Hepatocyte (in vitro differentiated cells): ENCODE measurements at regions not wholly inside any gene's neighbourhood (a gene's known extent, or its start where the extent isn't known, plus 50 kb on each side); places are given as distances from the start of the nearest gene placed in this dataset.
A peak's percentile ranks its signal among the peaks of the same experiment; 100 is the strongest.

Experiments used
- DNase-seq: peaks from one replicate; pipeline ENCODE4 v3.0.0-alpha.2; 2016; ENCODE audit warnings: low spot score
- H2AFZ ChIP-seq: fragments of 200-600 bp; sonication (generic); 2 replicates; pipeline ENCODE4 v1.6.0; 2016; ENCODE audit warnings: antibody characterized with exemption, mild to moderate bottlenecking
- H3K27ac ChIP-seq: fragments of 200-600 bp; sonication (generic); 2 replicates; pipeline ENCODE4 v1.5.1; 2016; ENCODE audit warnings: mild to moderate bottlenecking
- H3K27me3 ChIP-seq: fragments of 200-600 bp; sonication (generic); 2 replicates; pipeline ENCODE4 v1.6.1; 2016
- H3K36me3 ChIP-seq: fragments of 200-600 bp; sonication (generic); replicated peaks from 2 replicates; pipeline ENCODE4 v1.5.1; 2016; ENCODE audit warnings: low read depth; ENCODE audit not compliant: insufficient read depth
- H3K4me1 ChIP-seq: fragments of 200-600 bp; sonication (generic); 2 replicates; pipeline ENCODE4 v1.5.1; 2016; ENCODE audit warnings: mild to moderate bottlenecking, moderate library complexity; ENCODE audit not compliant: insufficient read depth
- H3K4me2 ChIP-seq: fragments of 200-600 bp; sonication (generic); 2 replicates; pipeline ENCODE4 v1.6.0; 2016
- H3K4me3 ChIP-seq: fragments of 200-600 bp; sonication (generic); 2 replicates; pipeline ENCODE4 v1.5.1; 2016; ENCODE audit warnings: mild to moderate bottlenecking
- H3K79me2 ChIP-seq: fragments of 200-600 bp; sonication (generic); 2 replicates; pipeline ENCODE4 v1.6.0; 2017; ENCODE audit warnings: mild to moderate bottlenecking
- H3K9me2 ChIP-seq: fragments of 200-600 bp; sonication (generic); replicated peaks from 2 replicates; pipeline ENCODE4 v1.6.0; 2017; ENCODE audit warnings: mild to moderate bottlenecking; ENCODE audit not compliant: insufficient read depth
- H3K9me3 ChIP-seq: fragments of 200-600 bp; sonication (generic); 2 replicates; pipeline ENCODE4 v1.5.1; 2016; ENCODE audit warnings: low read depth, mild to moderate bottlenecking
- H4K20me1 ChIP-seq: fragments of 200-600 bp; sonication (generic); 2 replicates; pipeline ENCODE4 v1.6.0; 2016; ENCODE audit warnings: mild to moderate bottlenecking; ENCODE audit not compliant: insufficient read depth, poor library complexity, severe bottlenecking
- EZH2 ChIP-seq: fragments of 200-600 bp; sonication (generic); IDR thresholded peaks from 2 replicates; pipeline ENCODE4 v1.6.1; 2016; ENCODE audit warnings: antibody characterized with exemption, mild to moderate bottlenecking, borderline replicate concordance
- EZH2phosphoT487 ChIP-seq: fragments of 200-600 bp; sonication (generic); IDR thresholded peaks from one replicate; pipeline ENCODE4 v1.6.1; 2018; ENCODE audit warnings: antibody characterized with exemption, mild to moderate bottlenecking, low read depth, moderate library complexity; ENCODE audit not compliant: unreplicated experiment, severe bottlenecking
- WGBS: methylation state at CpG from one replicate; pipeline ENCODE4 v1.1.6; 2016; ENCODE audit warnings: low lambda C conversion rate; ENCODE audit errors: missing lambda C conversion rate; 5-methylcytosine and 5-hydroxymethylcytosine counted together
- TF ChIP-seq, protein P1 (sequence below): fragments of 200-600 bp; sonication (generic); IDR thresholded peaks from 2 replicates; pipeline ENCODE4 v1.5.1; 2016; ENCODE audit warnings: antibody characterized with exemption, mild to moderate bottlenecking; ENCODE audit not compliant: poor library complexity

GRCh38 chr9:99356512-99356971 lies 134.5 kb downstream of the SEC61B start:
- no peak overlapping the region for H3K27ac ChIP-seq
- H4K20me1 ChIP-seq: no peaks in the 10 kb centered on the region
- H3K4me3 ChIP-seq: no peak overlapping the region
- no peaks in the 10 kb centered on the region for H3K4me1 ChIP-seq
- DNase-seq: no peak
- H3K79me2 ChIP-seq: no peaks in the 10 kb centered on the region
- peaks cover 27% of the 10 kb centered on the region for H3K27me3 ChIP-seq
- H2AFZ ChIP-seq: no peak overlapping the region
- no peaks in the 10 kb centered on the region for H3K36me3 ChIP-seq
- H3K4me2 ChIP-seq: no peak overlapping the region
- WGBS: 86% methylated on average over 5 of the region's 5 CpGs
- no peak for TF ChIP-seq EZH2phosphoT487
- TF ChIP-seq EZH2: no peak
- TF ChIP-seq, protein P1, sequence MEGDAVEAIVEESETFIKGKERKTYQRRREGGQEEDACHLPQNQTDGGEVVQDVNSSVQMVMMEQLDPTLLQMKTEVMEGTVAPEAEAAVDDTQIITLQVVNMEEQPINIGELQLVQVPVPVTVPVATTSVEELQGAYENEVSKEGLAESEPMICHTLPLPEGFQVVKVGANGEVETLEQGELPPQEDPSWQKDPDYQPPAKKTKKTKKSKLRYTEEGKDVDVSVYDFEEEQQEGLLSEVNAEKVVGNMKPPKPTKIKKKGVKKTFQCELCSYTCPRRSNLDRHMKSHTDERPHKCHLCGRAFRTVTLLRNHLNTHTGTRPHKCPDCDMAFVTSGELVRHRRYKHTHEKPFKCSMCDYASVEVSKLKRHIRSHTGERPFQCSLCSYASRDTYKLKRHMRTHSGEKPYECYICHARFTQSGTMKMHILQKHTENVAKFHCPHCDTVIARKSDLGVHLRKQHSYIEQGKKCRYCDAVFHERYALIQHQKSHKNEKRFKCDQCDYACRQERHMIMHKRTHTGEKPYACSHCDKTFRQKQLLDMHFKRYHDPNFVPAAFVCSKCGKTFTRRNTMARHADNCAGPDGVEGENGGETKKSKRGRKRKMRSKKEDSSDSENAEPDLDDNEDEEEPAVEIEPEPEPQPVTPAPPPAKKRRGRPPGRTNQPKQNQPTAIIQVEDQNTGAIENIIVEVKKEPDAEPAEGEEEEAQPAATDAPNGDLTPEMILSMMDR: no peak
- no peaks in the 10 kb centered on the region for H3K9me2 ChIP-seq
- no peaks in the 10 kb centered on the region for H3K9me3 ChIP-seq

GRCh38 chr9:99357575-99357974 lies 135.5 kb downstream of the SEC61B start:
- Histone ChIP-seq H2AFZ (no peak overlapping the region), H3K4me1 (no peaks in the 10 kb centered on the region), H3K79me2 (no peaks in the 10 kb centered on the region), H3K4me3 (no peak overlapping the region), H4K20me1 (no peaks in the 10 kb centered on the region), H3K9me3 (no peaks in the 10 kb centered on the region), H3K4me2 (no peak overlapping the region), H3K27me3 (peaks cover 33% of the 10 kb centered on the region), H3K27ac (no peak overlapping the region), H3K36me3 (no peaks in the 10 kb centered on the region), H3K9me2 (no peaks in the 10 kb centered on the region)
- peak; percentile 36 for DNase-seq
- WGBS: 61% methylated on average over 6 of the region's 6 CpGs
- TF ChIP-seq, protein P1: no peak
- TF ChIP-seq EZH2phosphoT487 (no peak), EZH2 (no peak)

GRCh38 chr9:99358668-99359067 lies 136.6 kb downstream of the SEC61B start:
- WGBS: 90% methylated on average over 7 of the region's 7 CpGs
- DNase-seq: no peak
- TF ChIP-seq EZH2phosphoT487 (no peak), EZH2 (no peak)
- TF ChIP-seq, protein P1: no peak
- Histone ChIP-seq H4K20me1 (no peaks in the 10 kb centered on the region), H3K4me3 (no peak overlapping the region), H3K79me2 (no peaks in the 10 kb centered on the region), H3K9me3 (no peaks in the 10 kb centered on the region), H2AFZ (no peak overlapping the region), H3K4me1 (no peaks in the 10 kb centered on the region), H3K4me2 (no peak overlapping the region), H3K9me2 (no peaks in the 10 kb centered on the region), H3K27me3 (peaks cover 33% of the 10 kb centered on the region), H3K27ac (no peak overlapping the region), H3K36me3 (no peaks in the 10 kb centered on the region)

GRCh38 chr9:99359336-99359735 lies 137.3 kb downstream of the SEC61B start:
- H3K4me3 ChIP-seq: no peak overlapping the region
- WGBS: 27% methylated on average over 10 of the region's 10 CpGs
- H3K36me3 ChIP-seq: no peaks in the 10 kb centered on the region
- no peaks in the 10 kb centered on the region for H3K9me2 ChIP-seq
- no peaks in the 10 kb centered on the region for H3K4me1 ChIP-seq
- no peaks in the 10 kb centered on the region for H3K9me3 ChIP-seq
- H3K4me2 ChIP-seq: no peak overlapping the region
- H3K79me2 ChIP-seq: no peaks in the 10 kb centered on the region
- H2AFZ ChIP-seq: no peak overlapping the region
- H3K27ac ChIP-seq: no peak overlapping the region
- TF ChIP-seq, protein P1: no peak
- TF ChIP-seq EZH2phosphoT487 (no peak), EZH2 (no peak)
- no peak for DNase-seq
- H4K20me1 ChIP-seq: no peaks in the 10 kb centered on the region
- H3K27me3 ChIP-seq: peaks cover 33% of the 10 kb centered on the region
